Endothelial cell of umbilical vein (primary cell): ENCODE measurements at regions not wholly inside any gene's neighbourhood (a gene's known extent, or its start where the extent isn't known, plus 50 kb on each side); places are given as distances from the start of the nearest gene placed in this dataset.

Experiments used
- BruUV-seq: library from RNA; stranded (reverse); fragments of 400-500 nt; replicated peaks from 2 replicates; lab custom pipeline; 2021; lab: Mats Ljungman, UMichigan
- CTCF ChIA-PET: fragments of 300-600, 350-600 bp; sonication (Branson Sonifier 250); formaldehyde crosslinking; loops from one replicate; lab custom pipeline; 2021; ENCODE audit warnings: antibody characterized with exemption, inconsistent platforms; lab: Charles Lee
- POLR2A ChIA-PET: fragments of 300-600, 350-600 bp; sonication (Branson Sonifier 250); formaldehyde crosslinking; loops from one replicate; lab custom pipeline; 2021; ENCODE audit warnings: antibody characterized with exemption, inconsistent platforms; lab: Charles Lee
- DNase-seq: peaks from one replicate; pipeline ENCODE4 v3.0.0-alpha.2; 2011; ENCODE audit warnings: low read depth, low spot score
- FAIRE-seq: peaks from 2 replicates; lab custom pipeline; 2011; peaks lifted over from hg19 to GRCh38; lab: Jason Lieb, UNC
- H2AFZ ChIP-seq: 2 replicates; pipeline ENCODE4 v1.6.0; 2012; ENCODE audit warnings: low read depth, low read length, control low read depth, inconsistent platforms
- H3K27ac ChIP-seq: 2 replicates; pipeline ENCODE4 v1.5.1; 2011; ENCODE audit warnings: low read depth, mild to moderate bottlenecking, control low read depth, low read length, moderate library complexity; ENCODE audit not compliant: insufficient read depth
- H3K27me3 ChIP-seq, 2 experiments: 2 replicates each; pipeline versions ENCODE4 v1.6.0 to v1.6.1; 2011; ENCODE audit warnings: low read length in 2 of 2, mixed read lengths in 1 of 2; ENCODE audit not compliant: control insufficient read depth in 2 of 2, insufficient read depth in 2 of 2
- H3K36me3 ChIP-seq, 2 experiments: 2 replicates in 1 of 2; 3 replicates in 1 of 2; pipeline ENCODE4 v1.5.1; 2011; ENCODE audit warnings: low read length in 2 of 2, mild to moderate bottlenecking in 1 of 2, moderate library complexity in 1 of 2; ENCODE audit not compliant: control insufficient read depth in 2 of 2, insufficient read depth in 2 of 2; ENCODE audit errors: extremely low read depth in 1 of 2
- H3K4me1 ChIP-seq: 3 replicates; pipeline ENCODE4 v1.5.1; 2011; ENCODE audit warnings: mild to moderate bottlenecking, low read length; ENCODE audit not compliant: control insufficient read depth, insufficient read depth; ENCODE audit errors: extremely low read depth
- H3K4me2 ChIP-seq: 2 replicates; pipeline ENCODE4 v1.6.1; 2011; ENCODE audit warnings: low read length, control low read depth, mixed read lengths; ENCODE audit not compliant: insufficient read depth
- H3K4me3 ChIP-seq, 3 experiments: fragments of 200-600 bp in 1 of 3; sonication (generic), shearing (Covaris generic) in 1 of 3; replicated peaks in 1 of 3; 2 replicates each; pipeline ENCODE4 v1.5.1; 2011 to 2016; ENCODE audit warnings: control low read depth in 3 of 3, low read length in 3 of 3, mild to moderate bottlenecking in 2 of 3, inconsistent platforms in 1 of 3, low read depth in 1 of 3, moderate library complexity in 1 of 3; ENCODE audit not compliant: insufficient read depth in 1 of 3
- H3K79me2 ChIP-seq: 2 replicates; pipeline ENCODE4 v1.6.0; 2012; ENCODE audit warnings: low read length, inconsistent platforms; ENCODE audit not compliant: control insufficient read depth, insufficient read depth
- H3K9ac ChIP-seq: replicated peaks from 2 replicates; pipeline ENCODE3; 2011; ENCODE audit warnings: low read length, control low read depth; ENCODE audit not compliant: insufficient read depth; ENCODE audit errors: extremely low read depth
- H3K9me1 ChIP-seq: replicated peaks from 3 replicates; pipeline ENCODE4 v1.6.0; 2011; ENCODE audit warnings: mild to moderate bottlenecking, low read length; ENCODE audit not compliant: control insufficient read depth, insufficient read depth; ENCODE audit errors: extremely low read depth
- H3K9me3 ChIP-seq: replicated peaks from 2 replicates; pipeline ENCODE4 v1.5.1; 2012; ENCODE audit warnings: low read length, inconsistent platforms; ENCODE audit not compliant: control insufficient read depth, insufficient read depth
- H4K20me1 ChIP-seq: replicated peaks from 2 replicates; pipeline ENCODE3; 2011; ENCODE audit warnings: mild to moderate bottlenecking, low read length; ENCODE audit not compliant: control insufficient read depth, insufficient read depth; ENCODE audit errors: extremely low read depth
- EZH2 ChIP-seq: IDR thresholded peaks from 2 replicates; pipeline ENCODE4 v1.6.1; 2012; ENCODE audit warnings: borderline replicate concordance, low read depth, mild to moderate bottlenecking, moderate library complexity, low read length, inconsistent platforms; ENCODE audit not compliant: severe bottlenecking
- FOS ChIP-seq: IDR thresholded peaks from 2 replicates; pipeline ENCODE4 v1.6.1; 2011; ENCODE audit warnings: mild to moderate bottlenecking, low read length, moderate library complexity, borderline replicate concordance; ENCODE audit not compliant: insufficient read depth
- GATA2 ChIP-seq: IDR thresholded peaks from 2 replicates; pipeline ENCODE4 v1.7.0; 2011; ENCODE audit warnings: low read depth, mild to moderate bottlenecking, moderate library complexity, mixed read lengths, low read length; ENCODE audit not compliant: insufficient read length, insufficient read depth
- JUN ChIP-seq: IDR thresholded peaks from 2 replicates; pipeline ENCODE4 v1.6.1; 2011; ENCODE audit warnings: borderline replicate concordance, low read depth; ENCODE audit not compliant: insufficient read length, insufficient read depth
- MYC ChIP-seq: IDR thresholded peaks from one replicate; pipeline ENCODE4 v1.6.1; 2011; ENCODE audit warnings: mild to moderate bottlenecking, low read depth, low read length
- POLR2A ChIP-seq: IDR thresholded peaks from 2 replicates; pipeline ENCODE4 v1.6.1; 2012; ENCODE audit warnings: low read depth, mild to moderate bottlenecking, control low read depth, low read length
- POLR2AphosphoS5 ChIP-seq: IDR thresholded peaks from 2 replicates; pipeline ENCODE4 v1.6.1; 2012; ENCODE audit warnings: low read depth, mild to moderate bottlenecking, control low read depth, low read length, moderate library complexity; ENCODE audit not compliant: insufficient read depth
- dilution Hi-C: fragments of 300-500 bp; cut with MboI; formaldehyde crosslinking; loops from one replicate; pipeline ENCODE4 v1.15.0; 2019; ENCODE audit warnings: low sequenced_read_pairs; ENCODE audit not compliant: extremely low pct_ligation_motif_present
- intact Hi-C: fragments of 100-400 bp; cut with micrococcal nuclease; formaldehyde crosslinking; loops from one replicate; pipeline ENCODE4 v1.10.0; 2022
- TF ChIP-seq, protein P1 (sequence below), 2 donors: IDR thresholded peaks; 1 replicate in 1 of 2; 2 replicates in 1 of 2; pipeline ENCODE4 v1.5.1; 2011; ENCODE audit warnings: low read length in 2 of 2, mild to moderate bottlenecking in 2 of 2, moderate library complexity in 2 of 2, control low read depth in 1 of 2, inconsistent platforms in 1 of 2, low read depth in 1 of 2; ENCODE audit not compliant: insufficient read depth in 1 of 2; ENCODE audit errors: extremely low read depth in 1 of 2
- TF ChIP-seq, protein P2 (sequence below): IDR thresholded peaks from 2 replicates; pipeline ENCODE4 v1.6.1; 2011; ENCODE audit not compliant: insufficient read depth, insufficient read length

DNA sequence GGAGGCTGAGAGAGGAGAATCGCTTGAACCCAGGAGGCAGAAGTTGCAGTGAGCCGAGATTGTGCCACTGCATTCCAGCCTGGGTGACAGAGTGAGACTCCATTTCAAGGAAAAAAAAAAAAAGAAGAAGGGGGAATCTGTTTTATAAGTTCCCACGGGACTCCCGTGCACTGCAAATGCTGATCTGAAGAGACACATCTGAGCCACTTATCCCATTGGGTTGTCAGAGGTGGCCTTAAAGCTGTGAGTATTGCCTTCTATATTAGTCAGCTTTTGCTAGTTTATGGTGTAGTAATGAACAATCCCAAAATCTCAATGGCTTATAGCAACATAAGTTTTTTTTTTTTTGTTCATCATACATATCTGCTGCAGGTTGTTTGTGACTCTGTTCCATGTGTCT, 82.8 kb downstream of the MRM1 start:
- FAIRE-seq, result no peak
- Histone ChIP-seq H3K27ac (no peak overlapping the region), H3K4me3 (no peak overlapping the region), H3K9me3 (no peaks in the 10 kb centered on the region), H3K9me1 (no peaks in the 10 kb centered on the region), H3K4me2 (no peak overlapping the region), H3K79me2 (no peaks in the 10 kb centered on the region), H3K36me3 (no peaks in the 10 kb centered on the region), H2AFZ (no peak overlapping the region), H3K9ac (no peak overlapping the region), H3K27me3 (peaks cover 1 to 8% of the 10 kb centered on the region in 2 experiments), H3K4me1 (no peaks in the 10 kb centered on the region), H4K20me1 (no peaks in the 10 kb centered on the region)
- intact Hi-C loops (no loop called here), dilution Hi-C loops (no loop called here)
- CTCF ChIA-PET, result no interaction called here
- TF ChIP-seq, protein P1, sequence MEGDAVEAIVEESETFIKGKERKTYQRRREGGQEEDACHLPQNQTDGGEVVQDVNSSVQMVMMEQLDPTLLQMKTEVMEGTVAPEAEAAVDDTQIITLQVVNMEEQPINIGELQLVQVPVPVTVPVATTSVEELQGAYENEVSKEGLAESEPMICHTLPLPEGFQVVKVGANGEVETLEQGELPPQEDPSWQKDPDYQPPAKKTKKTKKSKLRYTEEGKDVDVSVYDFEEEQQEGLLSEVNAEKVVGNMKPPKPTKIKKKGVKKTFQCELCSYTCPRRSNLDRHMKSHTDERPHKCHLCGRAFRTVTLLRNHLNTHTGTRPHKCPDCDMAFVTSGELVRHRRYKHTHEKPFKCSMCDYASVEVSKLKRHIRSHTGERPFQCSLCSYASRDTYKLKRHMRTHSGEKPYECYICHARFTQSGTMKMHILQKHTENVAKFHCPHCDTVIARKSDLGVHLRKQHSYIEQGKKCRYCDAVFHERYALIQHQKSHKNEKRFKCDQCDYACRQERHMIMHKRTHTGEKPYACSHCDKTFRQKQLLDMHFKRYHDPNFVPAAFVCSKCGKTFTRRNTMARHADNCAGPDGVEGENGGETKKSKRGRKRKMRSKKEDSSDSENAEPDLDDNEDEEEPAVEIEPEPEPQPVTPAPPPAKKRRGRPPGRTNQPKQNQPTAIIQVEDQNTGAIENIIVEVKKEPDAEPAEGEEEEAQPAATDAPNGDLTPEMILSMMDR (IDR thresholded peaks at IDR 0.05; ENCODE audit: extremely low read depth in 1 of 2, insufficient read depth in 1 of 2, low read depth in 1 of 2, low read length in 2 of 2), result no peak
- no peak for TF ChIP-seq EZH2
- TF ChIP-seq JUN, result no peak
- no peak for TF ChIP-seq GATA2
- TF ChIP-seq POLR2AphosphoS5, result no peak
- no peak for TF ChIP-seq POLR2A
- no peak for TF ChIP-seq MYC
- TF ChIP-seq, protein P2, sequence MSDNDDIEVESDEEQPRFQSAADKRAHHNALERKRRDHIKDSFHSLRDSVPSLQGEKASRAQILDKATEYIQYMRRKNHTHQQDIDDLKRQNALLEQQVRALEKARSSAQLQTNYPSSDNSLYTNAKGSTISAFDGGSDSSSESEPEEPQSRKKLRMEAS, result no peak
- no peak for TF ChIP-seq FOS
- DNase-seq, result no peak
- POLR2A ChIA-PET, result no interaction called here
- BruUV-seq, result no TSS peak
